Fibroblast of gingiva (primary cell): ENCODE measurements at regions not wholly inside any gene's neighbourhood (a gene's known extent, or its start where the extent isn't known, plus 50 kb on each side); places are given as distances from the start of the nearest gene placed in this dataset.
"Not testable (repeated sequence)": the region's sequence is repeated elsewhere in the genome, so short reads cannot be mapped to it uniquely, and the experiment has no call there.

Experiments used
- DNase-seq: peaks from one replicate; pipeline ENCODE4 v3.0.0-alpha.2; 2011; ENCODE audit warnings: low read depth

GRCh38 chr1:214095896-214096295 lies 108.1 kb downstream of the PROX1 start:
- DNase-seq = not testable (repeated sequence)

DNA sequence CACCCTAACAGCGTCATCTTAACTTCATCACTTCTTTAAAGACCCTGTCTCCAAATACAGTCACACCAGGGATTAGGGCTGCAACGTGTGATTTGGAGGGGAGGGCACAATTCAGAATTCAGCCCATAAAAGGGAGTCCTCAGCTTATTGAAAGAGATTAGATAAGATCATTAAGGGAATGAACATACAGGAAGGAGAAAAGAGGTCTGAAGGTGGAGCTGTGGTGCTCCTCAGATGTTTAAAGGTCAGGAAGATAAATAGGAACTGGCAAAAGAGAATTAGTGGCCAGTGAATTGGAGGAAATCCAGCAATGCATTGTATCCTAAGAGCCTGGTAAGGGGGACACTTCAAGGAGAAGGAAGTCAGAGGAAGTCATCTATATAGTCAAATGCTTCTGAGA lies 113.5 kb downstream of the PROX1 start:
- DNase-seq = no peak

- DNase-seq = no peak
Measured at GRCh38 chr1:214101828-214102227, 114.1 kb downstream of the PROX1 start.

- DNase-seq = peak; percentile 60
Measured at GRCh38 chr1:214102907-214103306, 115.1 kb downstream of the PROX1 start.

DNA sequence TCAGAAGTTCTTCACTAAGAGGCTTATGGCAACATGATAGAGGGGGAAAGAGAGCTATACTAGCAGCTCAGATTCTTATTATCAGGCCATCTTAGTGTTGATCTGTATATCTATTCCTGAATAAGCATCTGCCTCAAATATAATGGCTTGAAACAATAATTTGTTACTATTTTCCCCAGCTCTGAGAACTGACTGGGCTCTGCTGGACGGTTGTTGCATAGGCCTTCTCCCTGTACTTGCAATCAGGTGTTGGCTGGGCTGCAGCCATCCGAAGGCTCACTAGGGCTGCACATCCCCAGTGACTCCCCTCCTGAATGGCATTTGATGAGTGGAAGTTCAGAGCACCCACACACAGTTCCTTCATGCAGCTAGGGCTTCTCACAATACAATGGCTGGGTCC lies 116.0 kb downstream of the PROX1 start:
- DNase-seq = no peak

GRCh38 chr1:214106375-214106774 lies 118.6 kb downstream of the PROX1 start:
- peak; percentile 23 for DNase-seq

- DNase-seq = no peak
Measured at GRCh38 chr1:214107322-214108096, 119.7 kb downstream of the PROX1 start.

DNA sequence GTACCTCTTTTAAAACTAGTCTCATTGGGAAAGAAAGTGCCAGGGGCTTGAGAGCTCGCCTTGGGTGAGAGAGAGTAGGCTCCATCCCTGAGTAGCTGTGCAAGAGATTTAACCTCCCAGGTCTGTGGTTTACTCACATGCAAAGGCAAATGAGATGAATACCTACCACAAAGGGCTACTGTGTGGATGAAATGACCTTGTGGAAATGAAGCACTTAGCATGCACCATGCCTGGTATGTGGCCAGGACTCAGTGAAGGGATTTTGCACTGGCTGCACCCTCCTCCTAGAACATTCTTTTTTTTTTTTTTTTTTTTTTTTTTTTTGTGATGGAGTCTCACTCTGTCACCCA lies 120.3 kb downstream of the PROX1 start:
- DNase-seq = no peak

GRCh38 chr1:214111796-214112195 lies 124.0 kb downstream of the PROX1 start:
- DNase-seq = no peak

DNA sequence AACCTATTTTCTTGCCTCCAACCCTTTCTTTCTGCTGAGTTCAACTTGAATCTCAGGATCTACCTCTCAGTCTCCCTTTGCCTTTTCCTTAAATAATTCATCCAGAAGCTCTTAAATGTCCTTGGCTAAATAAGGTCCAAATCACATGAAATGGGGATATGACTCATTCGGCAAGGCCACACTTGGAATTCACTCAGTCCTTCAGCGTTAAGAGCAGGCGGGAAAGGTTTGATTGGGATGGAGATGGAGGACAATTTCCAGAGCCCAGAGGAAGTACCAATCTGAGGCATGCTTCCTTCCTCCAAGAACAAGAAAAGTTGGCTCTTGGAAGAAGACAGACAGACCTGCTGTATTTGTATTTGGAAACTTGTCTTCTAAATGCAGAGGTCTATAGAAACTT lies 128.5 kb downstream of the PROX1 start:
- DNase-seq = no peak

- no peak for DNase-seq
Measured at GRCh38 chr1:214117780-214118179, 130.0 kb downstream of the PROX1 start.

DNA sequence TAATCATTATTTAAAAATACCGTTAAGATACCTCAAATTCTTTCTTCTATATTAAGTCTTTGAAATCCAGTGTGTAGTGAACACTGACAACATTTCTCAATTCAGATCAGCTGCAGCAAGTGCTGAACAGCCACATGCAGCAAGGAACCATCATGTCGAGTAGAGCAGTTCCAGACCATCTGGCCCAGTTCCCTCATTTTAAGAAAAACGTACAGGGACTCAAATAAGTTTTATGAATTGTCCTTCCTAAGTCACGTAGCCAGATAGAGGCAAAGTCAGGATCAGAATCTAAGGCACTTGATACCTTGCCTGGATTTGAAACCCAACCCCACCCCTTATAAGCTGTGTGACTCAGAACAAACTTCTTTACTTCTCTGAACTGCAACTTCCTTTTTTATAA lies 132.4 kb downstream of the PROX1 start:
- DNase-seq = no peak

DNA sequence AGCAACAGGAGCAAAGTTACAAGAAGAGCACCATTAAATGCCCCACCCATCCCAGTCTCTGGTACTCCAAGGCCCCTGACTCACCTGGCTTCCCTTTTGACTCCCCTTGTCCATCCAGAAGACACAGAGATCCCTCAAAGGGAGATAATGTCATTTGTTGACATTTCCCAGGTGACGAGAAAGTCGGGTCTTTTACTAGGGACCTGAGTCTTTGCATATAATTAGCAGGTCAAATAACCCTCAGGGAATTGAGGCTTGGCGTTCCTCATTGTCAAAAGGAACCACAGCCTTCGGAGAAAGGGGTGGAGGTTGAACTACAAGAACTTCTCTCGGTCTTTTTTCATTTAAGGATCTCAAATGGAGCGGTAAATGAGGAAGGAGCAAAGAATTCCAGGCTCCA lies 133.2 kb downstream of the PROX1 start:
- DNase-seq = no peak

- no peak for DNase-seq
Measured at GRCh38 chr1:214122110-214122509, 134.3 kb downstream of the PROX1 start.

DNA sequence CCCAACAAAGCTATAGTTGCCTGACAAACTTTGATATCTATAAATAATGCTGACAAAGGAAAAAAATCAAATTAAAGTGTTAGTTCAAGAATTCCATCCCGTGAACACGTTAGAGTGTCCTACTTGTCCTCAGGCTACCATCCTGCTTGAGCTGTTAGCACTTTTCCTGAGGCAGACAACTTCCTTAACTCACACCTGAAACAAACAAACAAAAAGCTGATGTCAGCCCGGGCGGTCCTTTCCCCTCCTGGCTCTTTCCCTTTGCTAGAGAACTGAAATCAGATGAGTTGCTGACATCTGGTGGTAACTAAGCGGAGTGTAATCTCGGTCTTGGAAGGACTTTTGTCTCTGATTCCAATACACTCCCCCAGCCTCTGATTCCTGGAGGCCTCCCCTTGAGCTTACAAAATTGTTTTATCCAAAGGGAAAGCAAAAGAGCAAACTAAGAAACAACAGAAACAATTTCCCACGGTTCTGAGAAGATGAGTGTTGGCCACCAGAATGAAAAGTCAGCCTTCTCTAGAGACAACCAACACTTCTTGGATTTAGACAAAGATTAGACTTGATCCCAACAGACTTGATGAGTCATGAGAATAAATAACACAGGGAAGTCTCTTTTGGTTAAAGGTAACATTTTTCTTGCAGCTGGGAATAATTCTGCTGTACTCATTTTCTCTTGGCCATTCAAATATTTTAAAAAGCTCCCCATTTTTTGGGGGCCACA lies 135.4 kb downstream of the PROX1 start:
- peak; percentile 45 for DNase-seq

- DNase-seq = no peak
Measured at GRCh38 chr1:214124281-214124805, 136.6 kb downstream of the PROX1 start.

GRCh38 chr1:214124915-214125314 lies 137.1 kb downstream of the PROX1 start:
- DNase-seq = no peak

GRCh38 chr1:214125819-214126218 lies 138.0 kb downstream of the PROX1 start:
- DNase-seq = no peak

DNA sequence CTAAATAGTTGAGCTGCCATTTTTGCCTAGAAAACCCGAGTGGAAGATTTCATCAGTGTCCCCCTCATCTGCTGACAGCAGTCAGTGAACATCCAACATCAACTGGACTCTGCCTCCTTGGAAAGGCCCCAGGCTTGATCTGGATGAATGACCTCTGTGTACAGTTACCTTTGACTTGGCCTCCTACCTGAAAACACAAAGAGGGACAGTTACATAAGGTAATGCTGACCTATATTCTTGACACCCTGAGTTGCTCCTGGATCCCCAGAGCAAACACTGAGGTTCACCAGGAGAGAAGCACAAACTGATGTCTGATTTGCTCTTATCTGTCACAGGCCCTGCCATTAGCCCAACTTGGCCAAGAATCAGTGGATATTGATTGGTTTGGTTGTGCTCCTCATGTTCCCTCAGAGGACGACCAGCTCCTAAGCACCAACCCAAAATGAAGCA lies 138.9 kb downstream of the PROX1 start:
- no peak for DNase-seq

- DNase-seq = no peak
Measured at GRCh38 chr1:214127705-214128104, 139.9 kb downstream of the PROX1 start.

- no peak for DNase-seq
Measured at GRCh38 chr1:214135886-214136285, 145.1 kb upstream of the SMYD2 start.

DNA sequence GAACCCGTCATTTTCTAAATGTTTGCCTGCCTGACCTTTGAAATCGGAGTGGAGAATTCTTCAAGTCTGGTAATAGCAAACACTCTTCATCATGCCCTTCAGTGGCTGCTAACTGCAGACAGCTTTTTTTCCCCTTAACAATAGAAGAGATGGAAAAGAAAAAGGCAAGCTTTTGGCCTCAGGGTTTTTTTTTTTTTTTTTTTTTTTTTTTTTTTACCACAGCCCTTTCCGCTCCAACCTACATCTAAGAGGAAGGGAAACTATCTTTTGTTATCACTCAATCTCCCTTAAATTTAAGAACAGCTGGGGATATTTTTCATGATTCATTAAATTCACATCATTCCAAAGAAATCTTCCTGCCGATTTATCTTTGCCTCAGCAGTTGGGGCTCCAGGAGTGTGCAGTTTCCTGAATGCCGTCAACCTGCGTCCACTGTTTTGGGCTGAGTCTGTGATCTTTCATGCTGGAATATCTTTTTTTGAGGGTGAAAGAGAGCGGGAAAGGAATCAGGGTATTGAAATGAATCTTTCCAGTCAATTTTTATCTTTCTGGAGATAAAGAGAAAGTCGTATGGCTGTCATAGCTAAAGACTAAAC lies 144.5 kb upstream of the SMYD2 start:
- DNase-seq = no peak

DNA sequence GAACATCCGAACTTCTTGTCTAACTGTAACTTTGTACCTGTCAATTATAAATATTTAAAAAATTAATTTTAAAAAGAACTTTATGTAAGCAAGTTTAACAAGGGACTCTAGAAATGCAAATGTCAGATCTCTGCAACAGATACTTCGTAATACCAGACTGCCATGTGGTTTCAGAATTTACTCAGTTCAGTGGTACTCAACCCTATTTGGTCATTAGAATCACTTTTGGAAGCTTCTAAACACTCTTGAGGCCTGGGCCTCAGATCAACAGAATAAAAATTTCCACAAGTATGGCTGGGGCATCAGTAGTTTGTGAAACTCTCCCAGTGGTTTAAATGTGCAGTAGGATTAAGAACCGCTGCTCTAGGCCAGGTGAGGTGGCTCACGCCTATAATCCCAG lies 139.5 kb upstream of the SMYD2 start:
- DNase-seq = no peak
